Right lobe of liver (tissue), 6 donors: ENCODE measurements at regions not wholly inside any gene's neighbourhood (a gene's known extent, or its start where the extent isn't known, plus 50 kb on each side); places are given as distances from the start of the nearest gene placed in this dataset.
A peak's percentile ranks its signal among the peaks of the same experiment; 100 is the strongest.

Experiments used
- ATAC-seq, 4 donors: fragments of 200-7000 bp; cut with Tn5 transposase; one replicate each; pipeline ENCODE4 v1.9.1; 2020; ENCODE audit warnings: mild to moderate bottlenecking in 4 of 4, moderate library complexity in 4 of 4
- DNase-seq, 3 donors: peaks; one replicate each; pipeline ENCODE4 v3.0.0-alpha.2; 2020
- H3K27ac ChIP-seq, 3 donors: fragments of 200-600 bp; one replicate each; pipeline ENCODE4 v1.8.0; 2022
- H3K27me3 ChIP-seq, 2 donors: fragments of 200-600 bp; one replicate each; pipeline ENCODE4 v1.8.0; 2022
- H3K36me3 ChIP-seq, 4 donors: fragments of 200-600 bp; sonication (generic) in 1 of 4; one replicate each; pipeline versions ENCODE4 v1.5.1 to v1.8.0; 2017 to 2022; ENCODE audit warnings: control low read depth in 1 of 4
- H3K4me1 ChIP-seq, 4 donors: fragments of 200-600 bp; sonication (generic) in 1 of 4; one replicate each; pipeline versions ENCODE4 v1.5.1 to v1.8.0; 2017 to 2022; ENCODE audit warnings: control low read depth in 1 of 4
- H3K4me3 ChIP-seq, 3 donors: fragments of 200-600 bp; one replicate each; pipeline ENCODE4 v1.8.0; 2022
- H3K9me3 ChIP-seq, 4 donors: fragments of 200-600 bp; sonication (generic) in 1 of 4; one replicate each; pipeline versions ENCODE4 v1.5.1 to v1.8.0; 2017 to 2022; ENCODE audit warnings: control low read depth in 1 of 4
- CTCF ChIP-seq, 4 donors: fragments of 200-600 bp in 3 of 4; fragments of 450-650 bp in 1 of 4; IDR thresholded peaks; one replicate each; pipeline versions ENCODE4 v1.5.1 to v1.8.0; 2016 to 2022; ENCODE audit warnings: antibody characterized with exemption in 4 of 4, mild to moderate bottlenecking in 2 of 4
- POLR2A ChIP-seq: fragments of 450-650 bp; IDR thresholded peaks from one replicate; pipeline ENCODE4 v1.6.1; 2017; ENCODE audit warnings: antibody characterized with exemption, mild to moderate bottlenecking
- WGBS: methylation state at CpG from one replicate; pipeline ENCODE4 v1.1.6; 2018; ENCODE audit warnings: low coverage, low lambda C conversion rate; ENCODE audit not compliant: insufficient coverage; ENCODE audit errors: missing lambda C conversion rate; 5-methylcytosine and 5-hydroxymethylcytosine counted together
- intact Hi-C, 2 donors: fragments of 100-400 bp; cut with DNase I; formaldehyde crosslinking; loops; one replicate each; pipeline versions ENCODE4 v1.11.2 to v1.14.1; 2022
- donor health status: DM: no; HTN: yes; CAD: no.
- donor health status: DM: no; HTN: no; CAD: no.
- donor health status: DM: no; HTN: no; CAD: no.
- donor health status: DM: no; HTN: yes; CAD: no.
- donor health status: DM: no; HTN: yes; CAD: no.

GRCh38 chr16:82340531-82340930 lies 170.5 kb upstream of the MPHOSPH6 start:
- intact Hi-C loops = loop anchor here in 1 of 2 donors (10.0 kb wide), 1 partner anchor 76 kb away; no protein-coding TSS in a partner anchor
- ATAC-seq (no peak), DNase-seq (no peak)
- Histone ChIP-seq H3K36me3 (no peaks in the 10 kb centered on the region), H3K27ac (no peak overlapping the region), H3K9me3 (no peaks in the 10 kb centered on the region), H3K4me1 (no peaks in the 10 kb centered on the region), H3K27me3 (no peaks in the 10 kb centered on the region), H3K4me3 (no peak overlapping the region)
- TF ChIP-seq CTCF (IDR thresholded peaks at IDR 0.05) = no peak
- TF ChIP-seq POLR2A = no peak
- 52% methylated on average over 4 of the region's 4 CpGs for WGBS

GRCh38 chr16:82337355-82337754 lies 167.3 kb upstream of the MPHOSPH6 start:
- no peak overlapping the region for H3K4me3 ChIP-seq
- 29% methylated on average over 2 of the region's 3 CpGs for WGBS
- ATAC-seq (no peak), DNase-seq (no peak)
- intact Hi-C loops = no loop called here
- peaks cover 0 to 5% (median 0%) of the 10 kb centered on the region in 4 donors for H3K9me3 ChIP-seq
- TF ChIP-seq CTCF (IDR thresholded peaks at IDR 0.05) (no peak), POLR2A (no peak)
- H3K4me1 ChIP-seq = peaks cover 0 to under 1% (median 0%) of the 10 kb centered on the region in 4 donors
- H3K27ac ChIP-seq = no peak overlapping the region
- no peaks in the 10 kb centered on the region for H3K36me3 ChIP-seq
- H3K27me3 ChIP-seq = no peaks in the 10 kb centered on the region

GRCh38 chr16:82331974-82332750 lies 162.1 kb upstream of the MPHOSPH6 start:
- Histone ChIP-seq H3K4me3 (no peak overlapping the region), H3K27ac (peak overlapping the region in 1 of 3 donors; percentile 19), H3K4me1 (peaks cover 0 to 35% (median 5%) of the 10 kb centered on the region in 4 donors), H3K9me3 (peaks cover 0 to 5% (median 0%) of the 10 kb centered on the region in 4 donors), H3K36me3 (no peaks in the 10 kb centered on the region), H3K27me3 (no peaks in the 10 kb centered on the region)
- DNase-seq (peak in 1 of 3 donors; percentile 28), ATAC-seq (peak; percentile 45 to 59 (median 54))
- TF ChIP-seq POLR2A (no peak), CTCF (IDR thresholded peaks at IDR 0.05) (no peak)
- intact Hi-C loops = no loop called here
- WGBS = 52% methylated on average over 2 of the region's 6 CpGs

- Histone ChIP-seq H3K27me3 (no peaks in the 10 kb centered on the region), H3K36me3 (no peaks in the 10 kb centered on the region), H3K4me3 (no peak overlapping the region), H3K9me3 (peaks cover 0 to 5% (median 0%) of the 10 kb centered on the region in 4 donors), H3K27ac (no peak overlapping the region), H3K4me1 (peaks cover 0 to 35% (median 5%) of the 10 kb centered on the region in 4 donors)
- WGBS = 63% methylated on average over 3 of the region's 3 CpGs
- ATAC-seq (no peak), DNase-seq (no peak)
- intact Hi-C loops = no loop called here
- TF ChIP-seq POLR2A (no peak), CTCF (IDR thresholded peaks at IDR 0.05) (no peak)
Measured at GRCh38 chr16:82331397-82331796, 161.4 kb upstream of the MPHOSPH6 start.
